Activated T-cell treated with anti-CD3 and anti-CD28 coated beads for 48 hours (primary cell): ENCODE measurements at regions not wholly inside any gene's neighbourhood (a gene's known extent, or its start where the extent isn't known, plus 50 kb on each side); places are given as distances from the start of the nearest gene placed in this dataset.
"Not testable (repeated sequence)": the region's sequence is repeated elsewhere in the genome, so short reads cannot be mapped to it uniquely, and the experiment has no call there.

Experiments
- DNase-seq: peaks from one replicate; pipeline ENCODE4 v3.0.0-alpha.2; 2020; ENCODE audit warnings: low read depth

DNA sequence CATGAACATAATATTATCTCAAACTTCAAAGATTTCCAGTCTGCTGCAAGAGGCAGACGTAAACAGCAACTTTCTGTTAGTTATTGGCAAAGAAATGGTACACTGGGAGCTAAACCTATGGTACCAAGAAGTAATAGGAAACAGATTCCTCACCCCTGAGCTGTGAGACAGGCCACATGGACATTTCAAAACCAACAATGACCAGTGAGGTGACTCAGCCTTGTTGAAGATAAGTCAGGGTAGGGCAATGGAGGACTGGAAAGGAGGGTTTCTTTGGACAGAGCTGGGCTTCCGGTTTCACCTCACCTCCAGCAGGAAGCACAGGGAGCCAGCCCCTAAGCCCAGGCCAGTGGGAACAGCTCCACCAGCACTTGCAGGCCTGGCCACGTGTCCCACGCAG, 1320.5 kb downstream of the AACS start:
- DNase-seq = no peak

DNA sequence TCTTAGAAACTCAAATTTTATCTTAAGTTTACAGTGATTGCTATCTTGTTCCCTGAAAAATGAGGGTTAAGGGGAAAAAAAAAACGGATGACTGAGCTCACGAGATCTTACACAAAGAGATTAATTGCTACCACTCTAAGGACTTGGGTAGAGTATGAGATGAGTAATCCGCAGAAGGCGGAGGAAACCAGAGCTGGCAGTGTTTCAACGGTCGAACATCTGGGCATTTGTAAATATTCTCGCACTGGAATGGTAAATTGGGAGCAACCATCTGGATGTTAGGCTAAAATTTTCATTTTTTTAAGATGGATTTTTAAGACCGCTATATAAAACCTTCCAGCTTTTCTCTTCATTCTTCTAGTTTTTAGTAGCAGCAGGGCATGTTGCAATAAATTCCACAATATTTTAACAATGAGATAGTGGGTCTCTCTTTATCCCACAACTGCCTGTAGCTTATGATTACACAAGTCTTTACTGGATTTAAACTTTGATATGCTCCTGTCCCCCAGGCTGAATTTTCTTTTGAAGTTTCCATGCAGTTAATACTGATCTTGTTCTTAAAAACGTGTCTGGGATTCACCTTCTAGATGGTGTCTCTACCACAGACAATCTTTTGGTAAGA, 1324.1 kb downstream of the AACS start:
- no peak for DNase-seq

DNA sequence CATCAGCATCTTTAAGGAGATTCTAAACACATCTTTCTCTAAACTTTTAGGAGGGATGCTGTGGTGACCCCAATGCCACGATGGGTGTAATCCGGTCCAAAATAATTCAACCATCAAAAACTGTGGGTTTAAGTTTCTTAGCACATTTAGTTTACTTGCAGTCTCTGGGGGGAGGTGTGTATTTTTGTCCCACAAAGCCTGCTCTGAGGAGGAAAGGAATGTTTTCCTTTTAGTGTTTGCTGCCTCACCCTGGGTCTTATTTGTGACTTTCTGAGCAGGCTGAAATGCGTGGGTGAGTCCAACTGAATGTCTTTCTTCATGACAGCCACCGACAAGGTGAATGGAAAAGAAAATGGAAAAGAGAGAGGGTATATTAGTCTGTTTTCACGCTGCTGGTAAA, 1324.7 kb downstream of the AACS start:
- DNase-seq = no peak

DNA sequence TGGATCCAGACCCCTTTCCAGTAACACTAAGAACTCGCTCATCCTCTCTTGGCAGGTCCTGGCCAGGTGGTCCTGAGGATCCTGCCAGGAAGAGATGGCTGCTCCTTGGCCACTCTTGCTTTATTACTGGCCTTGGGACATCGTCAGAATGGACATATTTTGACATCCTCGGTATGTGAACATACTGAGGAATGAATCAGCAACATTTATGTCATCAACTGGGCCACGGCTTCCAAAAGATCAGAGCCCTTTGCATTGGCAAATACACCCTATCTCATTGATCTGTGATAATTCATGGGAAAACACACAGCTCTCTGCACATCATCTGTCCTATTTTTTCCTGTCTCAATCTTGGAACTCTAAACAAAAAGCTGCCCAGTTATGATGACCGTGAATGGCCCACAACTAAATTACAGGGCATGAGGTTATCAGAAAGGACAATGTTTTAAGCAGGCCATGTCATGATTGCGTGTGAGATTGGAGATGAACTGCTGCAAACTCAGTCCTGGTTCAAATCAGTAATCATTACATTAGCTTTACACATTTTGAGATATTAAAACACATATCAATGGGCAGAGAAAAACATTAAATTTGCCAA, 1325.8 kb downstream of the AACS start:
- no peak for DNase-seq

DNA sequence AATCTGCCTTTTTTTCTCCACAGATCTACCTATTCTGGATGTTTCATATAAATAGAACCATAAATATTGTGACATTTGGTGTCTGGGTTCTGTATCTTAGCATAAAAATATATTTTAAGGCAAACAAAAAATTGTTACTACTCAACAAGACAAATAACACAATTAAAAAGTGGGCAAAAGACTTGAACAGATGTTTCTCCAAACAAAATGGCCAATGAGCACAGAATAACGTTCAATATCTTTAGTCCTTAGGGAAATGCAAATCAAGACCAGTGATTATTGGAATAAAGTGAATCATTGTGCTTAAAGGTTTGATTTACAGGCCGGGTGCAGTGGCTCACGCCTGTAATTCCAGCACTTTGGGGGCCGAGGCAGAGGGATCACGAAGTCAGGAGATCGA, 1331.3 kb downstream of the AACS start:
- no peak for DNase-seq

DNA sequence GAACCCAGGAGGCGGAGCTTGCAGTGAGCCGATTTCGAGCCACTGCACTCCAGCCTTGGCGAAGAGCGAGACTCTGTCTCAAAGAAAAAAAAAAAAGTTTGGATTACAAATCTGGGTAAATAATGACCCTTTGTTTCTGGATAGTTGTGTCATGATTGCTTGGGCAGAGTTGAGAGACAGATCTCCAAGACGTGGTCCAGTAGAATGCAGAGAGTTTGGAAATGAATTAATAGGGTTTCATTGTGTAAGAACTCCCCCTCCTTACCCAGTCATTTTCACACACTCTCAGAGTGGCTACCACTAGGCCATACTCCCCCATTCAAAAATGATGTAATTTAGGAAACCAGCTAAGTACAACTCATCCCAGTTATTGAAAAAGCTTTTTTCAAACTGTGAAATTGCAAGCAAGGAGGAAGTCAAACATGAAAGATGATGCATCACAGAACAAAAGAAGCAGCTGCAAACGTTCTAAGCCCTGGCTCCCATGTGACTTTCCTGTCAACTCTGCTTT, 1331.9 kb downstream of the AACS start:
- no peak for DNase-seq

DNA sequence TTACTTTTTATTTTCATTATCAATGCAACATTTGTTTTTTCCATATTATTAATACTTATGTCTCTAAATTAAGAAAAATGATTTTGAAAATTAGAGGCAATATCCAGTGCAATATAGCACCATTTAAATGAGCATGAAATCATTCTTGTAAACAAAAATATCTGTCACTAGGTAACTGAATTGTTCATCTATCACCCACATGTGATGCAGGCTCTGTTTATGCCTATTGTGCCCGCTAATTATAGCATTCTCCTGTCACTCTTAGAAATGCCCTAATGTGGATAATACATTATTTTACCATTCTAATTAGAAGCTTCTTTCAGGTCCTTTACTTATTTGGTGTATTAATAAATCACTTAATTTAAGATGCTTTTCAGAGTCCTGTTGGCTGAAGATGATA, 1332.4 kb downstream of the AACS start:
- DNase-seq = no peak

DNA sequence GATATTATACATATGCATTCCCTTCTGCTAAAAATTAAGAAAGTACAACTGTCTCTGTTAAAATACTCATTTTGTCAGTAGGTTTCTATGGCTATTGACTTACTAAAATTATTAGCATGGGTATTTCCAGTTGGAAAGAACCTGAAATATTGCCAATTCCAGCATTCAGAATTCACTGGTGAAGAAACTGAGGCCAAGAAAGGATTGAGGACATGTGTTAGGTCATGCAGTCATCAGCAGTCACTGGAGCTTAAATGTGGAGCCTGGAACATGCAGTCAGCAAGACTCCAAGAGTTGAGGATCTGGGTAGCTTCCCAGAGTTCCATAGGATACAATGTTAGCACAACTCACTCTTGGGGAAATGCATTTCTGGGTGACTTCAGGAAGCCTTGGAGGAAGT, 1335.6 kb downstream of the AACS start:
- no peak for DNase-seq

DNA sequence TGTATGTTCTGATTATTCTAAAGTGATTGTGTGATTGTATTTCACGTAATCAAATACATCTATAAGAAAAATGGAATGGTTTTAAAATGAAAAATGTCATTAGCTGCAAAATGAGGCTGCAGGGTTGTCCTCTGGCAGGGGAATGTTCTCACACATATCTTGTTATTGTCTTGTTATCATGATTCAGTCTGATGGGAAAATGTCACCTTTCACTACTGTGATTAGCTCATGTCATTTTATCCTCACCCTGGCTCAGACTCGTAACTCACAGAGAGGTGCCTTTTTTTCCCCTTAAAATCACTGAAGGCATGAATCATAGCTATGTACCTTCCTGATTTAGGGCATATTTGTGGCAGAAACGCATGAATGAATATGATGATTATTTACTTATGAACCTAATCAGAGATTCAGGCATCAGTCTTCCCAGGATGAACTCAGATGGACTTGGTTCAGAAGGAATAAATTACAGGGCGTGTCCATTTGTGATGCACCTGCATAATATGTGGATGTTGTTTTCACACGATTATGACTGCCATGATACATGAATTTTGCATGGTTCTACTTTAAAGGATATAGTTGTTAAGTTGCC, 1339.2 kb downstream of the AACS start:
- DNase-seq = no peak

DNA sequence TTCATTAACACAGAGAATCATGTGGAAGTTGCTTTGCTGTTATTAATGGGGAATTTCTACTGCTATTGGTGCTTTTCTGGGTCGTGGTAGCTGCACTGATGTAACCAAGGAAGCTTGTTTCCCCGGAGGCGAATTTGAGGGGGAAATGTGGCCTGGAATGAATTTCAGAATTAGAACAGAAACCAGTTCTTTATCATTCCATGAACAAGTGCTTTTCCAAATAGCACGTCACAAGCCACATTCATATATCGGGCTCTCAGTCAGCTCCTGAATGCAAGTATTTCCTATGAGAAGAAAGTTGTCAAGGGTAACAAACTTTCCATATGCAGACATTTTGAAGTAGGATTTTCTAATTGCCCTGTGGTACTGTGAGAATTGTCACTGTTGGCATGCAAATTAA, 1353.2 kb downstream of the AACS start:
- DNase-seq = no peak

DNA sequence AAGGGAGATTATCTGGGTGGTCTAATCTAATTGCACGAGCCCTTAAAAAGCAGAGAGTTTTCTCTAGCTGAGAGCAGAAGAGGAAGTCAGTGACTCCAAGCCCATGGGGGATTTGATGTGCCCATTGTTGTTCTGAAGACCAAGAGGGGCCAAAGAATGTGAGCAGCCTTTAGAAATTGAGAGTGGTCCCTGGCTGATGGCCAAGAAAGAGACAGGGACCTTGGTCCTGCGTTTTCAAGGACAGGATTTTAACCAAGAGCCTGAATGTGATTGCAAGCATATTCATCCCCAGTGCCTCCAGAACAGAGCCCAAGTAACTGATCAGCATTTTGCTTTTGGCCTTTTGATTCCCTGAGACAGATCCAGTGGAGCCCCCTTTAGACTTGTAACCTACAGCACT, 1353.9 kb downstream of the AACS start:
- DNase-seq = no peak

DNA sequence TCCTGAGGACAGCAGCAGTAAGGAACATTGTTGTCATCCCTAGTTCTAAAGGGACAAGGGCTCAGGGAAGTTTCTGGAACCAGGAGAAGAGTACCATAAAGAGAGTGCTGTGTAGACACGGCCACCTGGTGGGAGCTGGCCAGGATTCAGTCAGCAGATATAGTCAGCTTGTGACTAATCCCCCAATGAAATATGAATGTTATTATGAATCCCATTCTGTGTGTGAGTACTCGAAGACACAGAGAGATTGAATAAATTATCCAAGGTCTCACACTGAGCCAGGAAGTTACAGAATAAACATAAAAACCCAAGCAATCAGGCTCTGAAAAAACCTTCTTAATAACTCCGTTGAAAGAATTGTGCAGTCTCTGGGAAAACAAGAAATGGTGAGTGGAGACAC, 1359.5 kb downstream of the AACS start:
- no peak for DNase-seq

DNA sequence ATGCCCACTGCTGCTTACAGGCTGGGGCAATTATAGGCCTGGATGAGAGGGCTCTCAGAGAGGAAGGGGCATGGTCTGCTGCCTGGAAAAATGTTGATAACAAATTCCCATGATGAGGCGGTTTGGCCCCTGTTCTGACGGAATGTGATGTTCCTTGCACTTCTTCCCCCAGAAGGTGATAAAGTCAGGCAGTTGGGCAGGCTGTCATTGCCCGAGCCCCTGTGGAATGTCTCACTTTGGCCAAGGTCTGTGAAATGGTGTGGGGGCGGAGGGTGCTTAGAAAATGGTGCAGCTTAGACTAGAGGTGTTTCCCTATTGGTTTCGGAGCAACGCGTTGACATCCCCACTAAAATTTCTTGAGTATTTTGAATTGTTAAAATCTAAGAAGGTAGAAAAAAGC, 1360.0 kb downstream of the AACS start:
- DNase-seq = no peak

DNA sequence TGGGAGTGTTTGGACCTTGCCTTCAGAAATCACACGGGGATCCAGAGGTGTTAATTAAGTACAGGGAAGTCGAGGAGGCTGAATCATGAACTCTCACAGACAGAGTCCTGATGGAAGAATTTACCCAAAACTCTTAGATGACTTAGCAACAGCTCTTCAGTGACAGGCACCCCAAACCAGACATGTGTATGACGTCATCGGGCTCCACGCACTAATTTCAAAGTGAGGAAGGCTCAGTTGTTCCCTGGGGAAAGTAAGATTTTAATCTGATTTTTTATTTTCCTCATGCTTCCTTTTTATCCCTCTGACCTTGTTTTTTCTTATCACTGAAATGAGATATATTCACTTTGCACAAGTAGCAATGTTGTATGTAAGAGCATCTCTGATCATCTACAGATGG, 1363.5 kb downstream of the AACS start:
- DNase-seq = no peak

DNA sequence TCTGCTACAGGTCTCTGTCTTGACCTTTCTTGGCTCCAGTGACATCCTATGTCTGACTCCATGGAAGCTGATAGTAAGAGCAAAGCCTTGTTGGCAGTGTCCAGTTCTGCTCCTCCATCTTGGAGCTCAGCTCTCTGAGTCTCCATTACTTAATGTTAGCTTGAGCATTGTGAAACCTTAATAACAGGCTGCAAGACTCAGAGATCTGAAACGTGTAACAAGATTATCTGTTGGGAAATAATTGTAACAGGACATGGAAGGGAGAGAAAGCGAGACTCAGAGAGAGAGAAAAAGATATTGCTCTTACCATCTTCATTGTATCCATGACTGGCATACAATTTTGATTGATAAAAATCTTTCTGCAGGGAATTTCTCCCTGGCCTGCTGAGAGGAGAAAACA, 1365.7 kb downstream of the AACS start:
- no peak for DNase-seq

DNA sequence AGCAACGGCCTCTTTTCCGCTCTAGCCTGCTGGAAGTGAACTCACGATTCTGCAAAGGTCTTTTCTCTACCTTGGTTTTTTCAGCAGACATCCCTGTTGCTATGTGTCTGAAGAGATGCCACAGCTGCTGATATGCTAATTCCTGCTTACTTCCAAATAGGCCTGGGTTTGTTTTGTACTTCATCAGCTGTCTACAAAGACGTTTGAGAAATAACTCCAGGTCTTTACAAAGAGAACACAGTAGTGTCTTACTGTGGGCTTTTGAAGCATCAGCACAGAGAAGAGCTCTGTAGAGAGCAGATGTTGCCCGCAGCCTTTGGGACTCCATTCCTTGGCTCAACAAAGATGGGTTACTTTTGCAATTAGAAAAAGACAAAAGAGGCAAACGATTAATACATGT, 1366.5 kb downstream of the AACS start:
- DNase-seq = no peak

DNA sequence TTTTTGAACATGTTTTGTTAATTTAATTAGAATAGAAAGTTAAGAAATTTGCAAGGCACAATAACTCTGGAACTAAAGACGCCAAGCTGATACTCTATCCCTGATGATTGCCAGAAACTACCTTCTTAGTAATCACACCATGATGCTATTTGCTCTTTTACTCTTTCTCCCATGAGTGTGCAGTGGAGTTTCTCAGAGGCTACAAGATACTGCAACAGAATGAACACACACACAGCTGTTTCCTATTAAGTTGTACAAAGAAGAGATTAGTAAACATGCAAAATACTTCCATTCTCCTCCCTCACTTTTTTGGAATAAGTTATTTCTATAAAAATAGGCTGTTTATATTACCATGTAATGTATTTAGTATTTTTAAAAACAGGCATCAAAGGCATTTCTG, 1367.5 kb downstream of the AACS start:
- no peak for DNase-seq

DNA sequence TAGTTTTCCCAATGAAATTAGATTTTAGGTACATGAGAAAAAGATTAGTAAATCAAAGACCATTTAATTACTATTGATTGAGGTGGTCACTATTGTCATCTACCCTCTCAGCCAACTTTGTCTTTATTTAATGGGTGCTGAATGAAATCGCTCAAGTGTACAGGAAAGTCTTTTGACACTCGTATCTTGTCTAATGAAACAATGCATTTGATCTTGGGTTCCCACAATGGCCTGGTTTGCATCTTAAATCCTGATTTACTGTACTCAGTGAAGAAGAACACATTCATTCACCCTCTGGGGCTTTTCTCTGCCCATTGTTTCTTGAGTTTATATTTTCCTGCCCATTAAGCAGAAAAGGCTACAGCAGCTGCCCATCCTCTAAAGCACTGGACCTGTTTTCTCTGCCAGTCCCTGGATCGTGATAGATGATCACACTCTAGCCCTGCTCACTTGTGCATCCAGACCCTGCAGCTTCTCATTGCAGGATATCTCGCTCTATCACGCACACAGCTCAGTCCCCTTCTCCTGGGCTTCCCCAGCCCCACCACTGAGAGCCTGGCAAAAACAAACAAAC, 1369.3 kb downstream of the AACS start:
- DNase-seq = no peak

DNA sequence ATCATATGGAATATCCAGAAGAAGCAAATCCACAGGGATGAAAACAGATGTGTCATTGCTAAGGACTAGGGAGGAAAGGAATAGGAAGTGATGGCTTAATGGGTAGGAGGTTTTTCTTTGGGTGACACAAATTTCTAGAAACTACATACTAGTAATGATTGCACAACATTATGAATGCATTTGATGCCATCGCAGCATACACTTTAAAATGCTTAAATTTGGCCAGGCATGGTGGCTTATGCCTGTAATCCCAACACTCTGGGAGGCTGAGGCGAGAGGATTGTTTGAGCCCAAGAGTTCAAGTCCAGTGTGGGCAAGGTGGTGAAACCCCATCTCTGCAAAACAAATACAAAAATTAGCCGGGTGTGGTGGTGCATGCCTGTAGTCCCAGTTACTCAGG, 1370.8 kb downstream of the AACS start:
- no peak for DNase-seq

DNA sequence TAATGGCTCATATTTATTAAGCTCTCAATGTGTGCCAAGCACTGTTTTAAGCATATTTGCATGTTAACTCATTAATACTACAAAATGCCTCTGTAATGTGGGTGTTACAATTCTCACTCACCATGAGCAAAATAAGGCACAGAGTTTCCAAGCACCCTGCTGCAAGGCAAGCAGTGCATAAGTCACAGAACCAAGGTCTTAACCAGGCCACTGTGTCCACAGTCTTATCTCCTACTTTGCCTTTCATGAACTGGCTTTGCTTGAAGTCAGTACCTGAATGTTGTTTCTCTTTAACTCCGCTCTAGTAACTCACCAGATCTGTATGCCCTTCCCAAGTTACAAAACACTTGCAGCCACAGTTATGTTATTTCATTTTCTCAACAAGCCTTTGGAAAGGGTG, 1372.7 kb downstream of the AACS start:
- no peak for DNase-seq

DNA sequence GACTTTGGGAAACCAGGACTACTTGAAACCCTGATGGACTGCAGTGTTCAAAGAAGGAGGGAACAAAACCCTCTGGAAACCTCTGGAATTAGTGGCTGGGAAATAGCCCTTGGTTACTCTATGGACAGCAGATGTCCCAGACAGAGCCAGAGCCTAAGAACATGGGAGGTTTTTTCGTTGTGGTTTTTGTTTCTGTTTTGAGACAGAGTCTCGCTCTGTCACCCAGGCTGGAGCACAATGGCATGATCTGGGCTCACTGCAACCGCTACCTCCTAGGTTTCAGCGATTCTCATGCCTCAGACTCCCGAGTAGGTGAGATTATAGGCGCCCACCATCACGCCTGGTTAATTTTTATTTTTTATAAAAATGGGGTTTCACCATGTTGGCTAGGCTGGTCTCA, 1378.7 kb downstream of the AACS start:
- no peak for DNase-seq

DNA sequence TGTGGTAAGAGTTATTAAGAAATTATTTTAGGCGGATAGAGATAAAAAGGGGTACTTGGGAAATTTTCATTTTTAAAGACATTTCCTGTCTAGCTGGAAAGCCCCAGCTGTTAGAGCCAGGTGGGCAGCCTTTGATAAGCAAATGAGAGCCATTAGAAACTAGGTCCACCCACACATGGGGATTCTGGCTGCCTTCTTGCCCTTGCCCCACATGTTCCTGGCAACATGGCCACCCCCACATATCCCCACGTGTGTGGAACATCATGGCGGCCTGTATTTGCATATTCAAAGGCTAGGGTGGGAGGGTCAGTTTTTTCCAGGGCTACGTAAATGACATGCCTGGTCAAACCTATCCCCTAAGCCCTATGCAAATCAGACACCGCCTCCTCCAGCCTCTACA, 1382.1 kb downstream of the AACS start:
- no peak for DNase-seq

DNA sequence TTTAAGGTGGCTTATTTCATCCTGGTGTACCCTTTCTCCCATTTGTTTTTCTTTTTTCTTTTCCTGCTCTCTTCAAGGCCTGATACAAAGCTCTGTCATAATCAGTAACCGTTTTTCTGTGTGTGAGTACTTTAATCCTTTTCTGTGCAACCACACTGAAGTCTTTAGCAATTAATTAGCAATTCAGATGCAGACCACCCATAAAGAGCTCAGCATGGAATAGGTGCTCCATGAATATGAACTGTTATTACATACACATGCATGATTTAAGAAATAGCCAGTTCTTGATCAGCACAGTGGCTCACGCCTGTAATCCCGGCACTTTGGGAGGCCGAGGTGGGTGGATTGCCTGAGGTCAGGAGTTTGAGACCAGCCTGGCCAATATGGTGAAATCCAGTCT, 1386.6 kb downstream of the AACS start:
- no peak for DNase-seq

DNA sequence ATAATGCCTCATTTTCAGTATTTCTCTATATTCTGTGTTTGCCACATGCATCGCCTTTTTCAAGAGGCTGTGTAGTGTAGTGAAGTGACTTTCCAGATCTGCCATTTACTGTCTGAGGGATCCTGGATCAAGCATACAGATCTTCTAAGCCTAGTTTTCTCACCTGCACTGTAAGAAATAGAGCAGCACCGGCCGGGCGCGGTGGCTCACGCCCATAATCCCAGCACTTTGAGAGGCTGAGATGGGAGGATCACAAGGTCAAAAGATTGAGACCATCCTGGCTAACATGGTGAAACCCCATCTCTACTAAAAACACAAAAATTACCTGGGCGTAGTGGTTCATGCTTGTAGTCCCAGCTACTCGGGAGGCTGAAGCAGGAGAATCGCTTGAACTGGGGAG, 1387.5 kb downstream of the AACS start:
- not testable (repeated sequence) for DNase-seq
